Activated T-cell treated with anti-CD3 and anti-CD28 coated beads, Interleukin-2, amount 50 U/mL, for 4 hours (primary cell): ENCODE measurements at regions not wholly inside any gene's neighbourhood (a gene's known extent, or its start where the extent isn't known, plus 50 kb on each side); places are given as distances from the start of the nearest gene placed in this dataset.

Experiments
- ATAC-seq, 2 donors: fragments of 200-7000 bp; cut with Tn5 transposase; one replicate each; pipeline ENCODE4 v1.10.0; 2021
- DNase-seq: peaks from one replicate; pipeline ENCODE4 v3.0.0-alpha.2; 2020
- H3K27me3 Mint-ChIP-seq: one replicate; pipeline ENCODE4 v1.8.0; 2021; ENCODE audit warnings: low read depth, mixed read lengths
- H3K36me3 Mint-ChIP-seq: one replicate; pipeline ENCODE4 v1.8.0; 2022; ENCODE audit warnings: mixed read lengths; ENCODE audit not compliant: insufficient read depth
- H3K4me1 Mint-ChIP-seq: one replicate; pipeline ENCODE4 v1.8.0; 2021; ENCODE audit warnings: low read depth, mixed read lengths
- H3K4me3 Mint-ChIP-seq: one replicate; pipeline ENCODE4 v1.8.0; 2021; ENCODE audit warnings: mild to moderate bottlenecking, moderate library complexity, mixed read lengths
- H3K9me3 Mint-ChIP-seq: one replicate; pipeline ENCODE4 v1.8.0; 2021; ENCODE audit warnings: mixed read lengths

- Mint-ChIP-seq H3K4me3 (no peak overlapping the region), H3K27me3 (no peaks in the 10 kb centered on the region), H3K4me1 (no peaks in the 10 kb centered on the region), H3K36me3 (no peaks in the 10 kb centered on the region), H3K9me3 (peaks cover 5% of the 10 kb centered on the region)
- no peak for ATAC-seq
- no peak for DNase-seq
Observed at GRCh38 chr20:11249683-11250082, 575.9 kb upstream of the JAG1 start.

DNA sequence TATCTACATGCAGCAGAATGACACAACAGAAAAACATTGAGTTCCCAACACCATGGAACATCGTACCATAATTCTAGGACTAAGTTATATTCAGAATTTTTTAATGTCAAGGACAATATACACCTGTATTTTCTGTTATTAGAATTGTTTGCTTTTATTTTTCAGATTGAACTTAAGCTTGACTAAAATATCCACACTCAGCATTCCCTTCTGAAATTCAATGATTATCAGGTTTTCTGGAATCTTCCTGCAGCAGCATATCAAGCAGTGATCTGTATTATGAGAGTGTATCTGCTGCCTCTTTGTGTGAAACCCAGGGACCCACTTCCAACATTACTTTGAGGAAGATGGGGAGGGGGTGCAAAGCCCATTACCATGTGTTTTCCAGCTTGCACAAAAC, 578.6 kb upstream of the JAG1 start:
- Mint-ChIP-seq H3K36me3 (no peaks in the 10 kb centered on the region), H3K4me1 (no peaks in the 10 kb centered on the region), H3K9me3 (peaks cover 10% of the 10 kb centered on the region), H3K27me3 (no peaks in the 10 kb centered on the region), H3K4me3 (no peak overlapping the region)
- DNase-seq (no peak), ATAC-seq (no peak)

- H3K9me3 Mint-ChIP-seq = peaks cover 14% of the 10 kb centered on the region
- H3K4me3 Mint-ChIP-seq = no peak overlapping the region
- H3K4me1 Mint-ChIP-seq = no peaks in the 10 kb centered on the region
- DNase-seq = no peak
- H3K27me3 Mint-ChIP-seq = no peaks in the 10 kb centered on the region
- no peak for ATAC-seq
- H3K36me3 Mint-ChIP-seq = no peaks in the 10 kb centered on the region
Observed at GRCh38 chr20:11255455-11255854, 581.7 kb upstream of the JAG1 start.

GRCh38 chr20:11255860-11256259, 582.1 kb upstream of the JAG1 start:
- peaks cover 14% of the 10 kb centered on the region for H3K9me3 Mint-ChIP-seq
- no peaks in the 10 kb centered on the region for H3K27me3 Mint-ChIP-seq
- DNase-seq = no peak

DNA sequence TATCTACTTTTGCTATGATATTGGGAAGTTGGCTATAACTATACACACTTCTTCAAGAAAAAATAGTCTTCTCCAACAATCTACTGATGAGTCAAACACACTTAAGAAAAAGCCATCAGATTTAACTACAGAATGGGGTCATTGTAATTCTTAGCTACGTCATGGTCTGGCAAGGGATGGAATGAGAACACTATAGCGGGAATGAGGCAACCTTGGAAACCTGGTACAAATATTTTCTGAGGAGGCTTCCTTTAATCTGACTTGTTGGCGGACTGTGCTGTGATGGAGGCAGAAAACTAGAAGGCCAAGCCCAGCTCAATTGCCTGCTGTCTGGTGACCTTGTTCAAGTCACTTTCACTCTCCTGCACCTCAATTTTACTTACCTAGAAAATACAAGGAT, 586.8 kb upstream of the JAG1 start:
- H3K9me3 Mint-ChIP-seq = peaks cover 5% of the 10 kb centered on the region
- no peaks in the 10 kb centered on the region for H3K4me1 Mint-ChIP-seq
- no peak for ATAC-seq
- H3K4me3 Mint-ChIP-seq = no peak overlapping the region
- no peak for DNase-seq
- H3K36me3 Mint-ChIP-seq = no peaks in the 10 kb centered on the region
- no peaks in the 10 kb centered on the region for H3K27me3 Mint-ChIP-seq

More at GRCh38 chr20:11255860-11256259, 582.1 kb upstream of the JAG1 start:
- no peak for ATAC-seq
- Mint-ChIP-seq H3K36me3 (no peaks in the 10 kb centered on the region), H3K4me3 (no peak overlapping the region), H3K4me1 (no peaks in the 10 kb centered on the region)

DNA sequence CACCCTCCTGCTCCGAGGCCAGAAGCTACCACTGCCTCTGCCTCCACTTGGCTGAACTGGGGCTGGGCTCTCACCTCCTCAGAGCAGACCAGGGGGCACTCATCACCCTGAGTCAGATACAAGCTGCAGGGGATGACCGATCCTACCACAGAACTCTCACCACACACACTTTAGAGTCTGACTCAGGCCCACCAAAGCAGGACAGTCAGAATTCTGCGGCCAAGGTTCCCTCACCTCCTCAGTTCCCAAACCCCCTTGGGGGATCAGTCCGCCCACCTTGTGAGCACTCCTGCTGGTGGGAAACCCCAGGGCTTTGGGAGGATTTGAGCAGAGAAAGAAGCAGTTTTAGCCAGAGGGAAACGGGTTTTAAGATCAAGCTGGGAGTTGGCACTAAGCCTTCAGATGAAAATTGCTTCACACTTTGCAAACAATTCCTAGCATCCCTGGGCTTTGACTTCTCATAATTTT, 587.8 kb upstream of the JAG1 start:
- Mint-ChIP-seq H3K4me1 (no peaks in the 10 kb centered on the region), H3K4me3 (no peak overlapping the region), H3K27me3 (no peaks in the 10 kb centered on the region), H3K9me3 (peaks cover 4% of the 10 kb centered on the region), H3K36me3 (no peaks in the 10 kb centered on the region)
- ATAC-seq = no peak
- DNase-seq = no peak

DNA sequence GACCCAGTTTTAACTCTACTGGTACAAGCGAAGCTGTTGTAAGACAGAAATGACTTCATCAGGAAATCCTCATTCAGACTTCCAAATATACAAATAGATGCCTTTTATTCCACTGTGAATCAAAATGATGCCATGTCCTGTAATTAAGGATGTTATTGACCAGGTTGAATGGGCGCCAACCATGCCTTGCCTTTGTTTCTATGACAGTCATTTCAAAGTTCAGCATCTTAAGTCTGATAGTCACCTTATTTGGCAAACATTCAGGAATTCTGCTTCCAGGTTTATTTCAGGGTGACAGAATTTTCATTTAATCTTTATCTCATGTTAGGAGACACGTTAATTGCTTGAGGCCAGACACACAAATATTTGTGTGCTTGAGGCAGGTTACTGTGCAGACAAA, 592.8 kb upstream of the JAG1 start:
- H3K27me3 Mint-ChIP-seq = no peaks in the 10 kb centered on the region
- H3K36me3 Mint-ChIP-seq = no peaks in the 10 kb centered on the region
- DNase-seq = no peak
- H3K4me1 Mint-ChIP-seq = no peaks in the 10 kb centered on the region
- no peaks in the 10 kb centered on the region for H3K9me3 Mint-ChIP-seq
- H3K4me3 Mint-ChIP-seq = no peak overlapping the region
- no peak for ATAC-seq

DNA sequence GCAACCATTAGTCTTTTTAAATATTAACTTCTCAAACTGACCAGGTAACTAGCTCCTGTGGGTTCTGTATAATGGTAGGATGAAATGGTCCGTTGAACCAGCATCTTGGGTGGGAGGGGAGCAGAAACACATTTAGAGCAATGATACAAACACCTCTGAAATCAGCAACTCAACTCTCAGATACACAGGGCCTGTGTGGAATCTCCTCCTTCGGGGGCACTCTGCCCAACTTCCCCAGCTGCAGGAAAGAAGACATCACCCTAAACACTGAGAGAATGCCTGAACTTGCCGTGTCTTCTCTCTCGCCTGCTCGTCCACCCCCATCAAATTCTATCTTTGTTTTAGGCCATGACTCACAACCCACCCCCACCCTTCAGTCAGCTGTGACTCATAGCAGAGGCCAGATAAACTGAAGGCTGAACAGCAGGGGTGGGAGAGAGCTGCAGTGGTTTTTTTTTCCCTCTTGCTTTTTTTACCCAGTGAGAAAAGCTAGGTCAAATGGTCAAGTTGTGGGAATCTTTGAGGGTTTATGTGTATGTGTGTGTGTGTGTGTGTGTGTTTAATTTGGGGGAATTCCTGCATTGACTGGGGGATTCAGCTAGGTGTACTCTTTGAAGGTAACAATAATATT, 593.4 kb upstream of the JAG1 start:
- Mint-ChIP-seq H3K36me3 (no peaks in the 10 kb centered on the region), H3K27me3 (no peaks in the 10 kb centered on the region), H3K4me3 (no peak overlapping the region), H3K4me1 (no peaks in the 10 kb centered on the region), H3K9me3 (no peaks in the 10 kb centered on the region)
- peak in 1 of 2 donors; percentile 14 for ATAC-seq
- no peak for DNase-seq

GRCh38 chr20:11267762-11268335, 594.0 kb upstream of the JAG1 start:
- Mint-ChIP-seq H3K4me1 (no peaks in the 10 kb centered on the region), H3K4me3 (no peak overlapping the region), H3K9me3 (no peaks in the 10 kb centered on the region), H3K27me3 (no peaks in the 10 kb centered on the region), H3K36me3 (no peaks in the 10 kb centered on the region)
- DNase-seq = no peak
- ATAC-seq = no peak

- no peak for ATAC-seq
- H3K27me3 Mint-ChIP-seq = no peaks in the 10 kb centered on the region
Observed at GRCh38 chr20:11270566-11270965, 596.8 kb upstream of the JAG1 start.

GRCh38 chr20:11271319-11271718, 597.5 kb upstream of the JAG1 start:
- H3K9me3 Mint-ChIP-seq = no peaks in the 10 kb centered on the region
- no peak overlapping the region for H3K4me3 Mint-ChIP-seq
- ATAC-seq = no peak
- H3K4me1 Mint-ChIP-seq = no peaks in the 10 kb centered on the region
- H3K27me3 Mint-ChIP-seq = no peaks in the 10 kb centered on the region
- no peaks in the 10 kb centered on the region for H3K36me3 Mint-ChIP-seq
- DNase-seq = no peak

More at GRCh38 chr20:11270566-11270965, 596.8 kb upstream of the JAG1 start:
- no peaks in the 10 kb centered on the region for H3K9me3 Mint-ChIP-seq
- DNase-seq = no peak
- H3K4me3 Mint-ChIP-seq = no peak overlapping the region
- no peaks in the 10 kb centered on the region for H3K4me1 Mint-ChIP-seq
- no peaks in the 10 kb centered on the region for H3K36me3 Mint-ChIP-seq

DNA sequence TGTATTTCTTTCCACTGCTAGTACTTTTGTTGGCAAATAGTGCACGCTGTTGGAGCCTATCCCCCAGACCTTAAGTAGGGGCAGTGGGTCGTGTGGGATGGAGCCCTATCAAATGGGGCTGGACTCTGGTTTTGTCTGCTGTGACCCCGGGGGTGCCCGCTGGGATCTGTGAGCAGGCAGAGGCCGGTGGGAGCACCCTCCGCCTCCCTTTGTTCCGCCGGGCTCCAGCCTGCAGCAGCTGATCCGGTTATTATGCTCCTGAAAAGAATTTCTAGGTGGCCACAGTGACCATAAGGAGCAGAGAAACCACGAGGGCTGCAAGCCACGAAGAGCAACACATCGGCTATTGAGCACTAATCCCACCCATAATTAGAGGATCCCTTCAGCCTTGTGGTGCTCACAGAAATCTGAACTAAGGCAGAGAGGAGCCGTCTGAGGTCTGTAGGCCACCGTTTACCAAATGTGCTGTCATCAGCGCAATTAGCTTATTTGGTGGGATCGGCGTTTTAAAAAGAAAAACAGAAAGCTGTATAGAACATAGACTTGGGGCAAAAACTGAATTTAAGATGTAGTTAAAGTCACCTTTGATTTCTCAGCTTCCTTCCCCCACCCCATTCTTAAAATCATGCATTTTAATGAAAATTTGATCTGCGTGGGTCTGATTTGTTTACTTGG, 598.3 kb upstream of the JAG1 start:
- Mint-ChIP-seq H3K36me3 (no peaks in the 10 kb centered on the region), H3K27me3 (no peaks in the 10 kb centered on the region), H3K4me1 (no peaks in the 10 kb centered on the region), H3K9me3 (no peaks in the 10 kb centered on the region), H3K4me3 (no peak overlapping the region)
- ATAC-seq (no peak), DNase-seq (no peak)

DNA sequence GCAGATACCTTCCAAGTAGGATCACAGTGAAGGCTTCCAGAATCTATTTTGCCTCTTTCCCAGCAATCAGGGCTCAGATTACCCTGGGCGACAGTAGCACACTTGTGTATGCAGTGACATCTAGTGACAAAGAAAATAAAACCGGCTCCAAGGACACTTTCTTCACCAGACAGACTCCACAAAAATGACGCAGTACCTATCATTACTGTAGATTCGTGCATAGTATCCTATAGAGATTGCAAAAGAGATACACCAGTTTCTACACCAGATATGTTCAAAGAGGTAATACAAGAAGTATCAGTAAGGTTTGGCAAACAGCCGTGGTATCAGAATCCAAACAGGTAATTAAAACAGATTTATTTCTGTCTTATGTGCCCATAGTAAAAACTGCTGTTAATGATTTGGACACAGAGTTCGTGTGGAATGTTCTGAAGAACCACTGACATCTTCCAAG, 600.4 kb upstream of the JAG1 start:
- no peak overlapping the region for H3K4me3 Mint-ChIP-seq
- peaks cover 5% of the 10 kb centered on the region for H3K9me3 Mint-ChIP-seq
- ATAC-seq (no peak), DNase-seq (no peak)
- H3K36me3 Mint-ChIP-seq = no peaks in the 10 kb centered on the region
- H3K27me3 Mint-ChIP-seq = no peaks in the 10 kb centered on the region
- no peaks in the 10 kb centered on the region for H3K4me1 Mint-ChIP-seq

DNA sequence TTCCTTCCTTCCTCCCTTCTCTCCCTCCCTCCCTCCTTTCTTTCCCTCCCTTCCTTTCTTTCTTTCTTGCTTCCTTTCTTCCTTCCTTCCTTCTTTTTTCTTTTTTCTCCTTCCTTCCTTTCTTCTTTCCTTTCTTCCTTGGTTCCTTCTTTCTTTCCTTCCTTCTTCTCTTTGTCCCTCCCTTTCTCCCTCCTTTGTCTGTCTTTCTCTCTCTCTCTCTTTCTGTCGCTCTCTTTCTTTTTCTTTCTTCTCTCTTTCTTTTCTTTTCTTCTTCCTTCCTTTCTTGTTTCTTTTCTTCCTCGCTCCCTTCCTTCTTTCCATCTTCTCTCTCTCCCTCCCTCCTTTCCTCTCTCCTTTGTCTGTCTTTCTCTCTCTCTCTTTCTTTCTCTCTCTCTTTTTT, 601.9 kb upstream of the JAG1 start:
- Mint-ChIP-seq H3K4me3 (no peak overlapping the region), H3K27me3 (no peaks in the 10 kb centered on the region), H3K4me1 (no peaks in the 10 kb centered on the region), H3K36me3 (no peaks in the 10 kb centered on the region), H3K9me3 (peaks cover 5% of the 10 kb centered on the region)
- no peak for ATAC-seq
- no peak for DNase-seq

- DNase-seq (no peak), ATAC-seq (no peak)
- no peaks in the 10 kb centered on the region for H3K27me3 Mint-ChIP-seq
- H3K4me3 Mint-ChIP-seq = no peak overlapping the region
- peaks cover 5% of the 10 kb centered on the region for H3K9me3 Mint-ChIP-seq
- no peaks in the 10 kb centered on the region for H3K36me3 Mint-ChIP-seq
- H3K4me1 Mint-ChIP-seq = no peaks in the 10 kb centered on the region
Observed at GRCh38 chr20:11277170-11277569, 603.4 kb upstream of the JAG1 start.
